Endothelial cell (in vitro differentiated cells): ENCODE measurements at regions not wholly inside any gene's neighbourhood (a gene's known extent, or its start where the extent isn't known, plus 50 kb on each side); places are given as distances from the start of the nearest gene placed in this dataset.

Experiments
- DNase-seq: peaks from one replicate; pipeline ENCODE4 v3.0.0; 2021; ENCODE audit warnings: low spot score
- H3K27ac Mint-ChIP-seq: one replicate; pipeline ENCODE4 v1.8.0; 2021; ENCODE audit warnings: mixed read lengths, inconsistent platforms; ENCODE audit not compliant: unreplicated experiment
- H3K27me3 Mint-ChIP-seq: one replicate; pipeline ENCODE4 v1.8.0; 2021; ENCODE audit warnings: mild to moderate bottlenecking, moderate library complexity, mixed read lengths, inconsistent platforms; ENCODE audit not compliant: unreplicated experiment
- H3K36me3 Mint-ChIP-seq: one replicate; pipeline ENCODE4 v1.8.0; 2021; ENCODE audit warnings: mild to moderate bottlenecking, low read depth, mixed read lengths, inconsistent platforms; ENCODE audit not compliant: unreplicated experiment
- H3K4me1 Mint-ChIP-seq: one replicate; pipeline ENCODE4 v1.8.0; 2021; ENCODE audit warnings: mild to moderate bottlenecking, mixed read lengths, inconsistent platforms; ENCODE audit not compliant: unreplicated experiment
- H3K4me3 Mint-ChIP-seq: one replicate; pipeline ENCODE4 v1.8.0; 2021; ENCODE audit warnings: mild to moderate bottlenecking, mixed read lengths, inconsistent platforms; ENCODE audit not compliant: unreplicated experiment
- H3K9me3 Mint-ChIP-seq: one replicate; pipeline ENCODE4 v1.8.0; 2021; ENCODE audit warnings: mixed read lengths, inconsistent platforms; ENCODE audit not compliant: unreplicated experiment
- TF ChIP-seq, protein P1 (sequence below): fragments of 200-600 bp; sonication (generic); IDR thresholded peaks from one replicate; pipeline ENCODE4 v1.5.0; 2021; ENCODE audit warnings: antibody characterized with exemption; ENCODE audit not compliant: unreplicated experiment

DNA sequence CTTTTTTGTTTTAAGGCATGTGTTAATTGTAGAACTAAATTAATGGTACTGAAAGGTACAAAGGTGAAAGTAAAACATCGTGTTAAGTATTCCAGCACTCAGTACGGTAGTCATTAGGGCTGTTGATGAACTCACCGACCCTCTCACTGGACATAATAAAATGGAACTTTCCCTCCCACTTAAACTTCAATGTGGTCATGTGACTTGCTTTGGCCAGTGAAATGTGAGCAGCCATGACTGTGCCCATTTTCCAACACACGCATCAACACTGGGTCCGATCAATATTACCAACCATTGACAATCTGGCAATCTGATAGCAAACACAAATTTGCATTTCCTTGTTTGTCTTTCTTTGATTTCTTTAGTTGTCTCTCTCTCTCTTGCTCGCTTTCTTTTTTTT, 125.1 kb downstream of the SPP2 start:
- Mint-ChIP-seq H3K36me3 (no peaks in the 10 kb centered on the region), H3K27me3 (peaks cover 2% of the 10 kb centered on the region), H3K4me1 (peaks cover 9% of the 10 kb centered on the region), H3K4me3 (no peak overlapping the region), H3K27ac (no peak overlapping the region), H3K9me3 (no peaks in the 10 kb centered on the region)
- TF ChIP-seq, protein P1, sequence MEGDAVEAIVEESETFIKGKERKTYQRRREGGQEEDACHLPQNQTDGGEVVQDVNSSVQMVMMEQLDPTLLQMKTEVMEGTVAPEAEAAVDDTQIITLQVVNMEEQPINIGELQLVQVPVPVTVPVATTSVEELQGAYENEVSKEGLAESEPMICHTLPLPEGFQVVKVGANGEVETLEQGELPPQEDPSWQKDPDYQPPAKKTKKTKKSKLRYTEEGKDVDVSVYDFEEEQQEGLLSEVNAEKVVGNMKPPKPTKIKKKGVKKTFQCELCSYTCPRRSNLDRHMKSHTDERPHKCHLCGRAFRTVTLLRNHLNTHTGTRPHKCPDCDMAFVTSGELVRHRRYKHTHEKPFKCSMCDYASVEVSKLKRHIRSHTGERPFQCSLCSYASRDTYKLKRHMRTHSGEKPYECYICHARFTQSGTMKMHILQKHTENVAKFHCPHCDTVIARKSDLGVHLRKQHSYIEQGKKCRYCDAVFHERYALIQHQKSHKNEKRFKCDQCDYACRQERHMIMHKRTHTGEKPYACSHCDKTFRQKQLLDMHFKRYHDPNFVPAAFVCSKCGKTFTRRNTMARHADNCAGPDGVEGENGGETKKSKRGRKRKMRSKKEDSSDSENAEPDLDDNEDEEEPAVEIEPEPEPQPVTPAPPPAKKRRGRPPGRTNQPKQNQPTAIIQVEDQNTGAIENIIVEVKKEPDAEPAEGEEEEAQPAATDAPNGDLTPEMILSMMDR = no peak
- DNase-seq = no peak

GRCh38 chr2:234174742-234175141, 124.2 kb downstream of the SPP2 start:
- Mint-ChIP-seq H3K27ac (no peak overlapping the region), H3K4me1 (peaks cover 9% of the 10 kb centered on the region), H3K4me3 (no peak overlapping the region), H3K9me3 (no peaks in the 10 kb centered on the region), H3K27me3 (peaks cover 2% of the 10 kb centered on the region), H3K36me3 (no peaks in the 10 kb centered on the region)
- TF ChIP-seq, protein P1 = no peak
- DNase-seq = no peak

DNA sequence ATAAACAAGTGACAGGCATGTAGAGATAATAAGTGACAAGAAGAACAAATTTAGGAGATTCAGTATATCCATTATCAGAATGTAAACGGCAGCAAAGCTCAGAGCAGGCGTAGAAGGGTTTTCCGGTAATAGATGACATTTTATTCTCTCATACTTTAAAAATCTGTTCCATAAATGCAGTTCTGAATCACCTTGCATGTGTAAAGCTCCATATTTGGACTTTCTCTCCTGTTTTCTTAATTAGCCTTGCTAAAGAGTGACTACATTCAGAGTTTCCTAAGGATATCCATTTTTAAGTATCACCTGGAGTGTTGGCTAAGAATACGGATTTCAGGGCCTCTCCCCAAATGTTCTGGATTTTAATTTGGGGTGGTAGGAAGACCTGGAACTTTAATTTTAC, 122.0 kb downstream of the SPP2 start:
- no peak overlapping the region for H3K27ac Mint-ChIP-seq
- TF ChIP-seq, protein P1 = no peak
- H3K27me3 Mint-ChIP-seq = peaks cover 2% of the 10 kb centered on the region
- DNase-seq = no peak
- H3K4me1 Mint-ChIP-seq = peaks cover 3% of the 10 kb centered on the region
- H3K9me3 Mint-ChIP-seq = no peaks in the 10 kb centered on the region
- H3K36me3 Mint-ChIP-seq = no peaks in the 10 kb centered on the region
- H3K4me3 Mint-ChIP-seq = no peak overlapping the region

GRCh38 chr2:234172066-234172465, 121.6 kb downstream of the SPP2 start:
- Mint-ChIP-seq H3K4me1 (peaks cover 3% of the 10 kb centered on the region), H3K27ac (no peak overlapping the region), H3K27me3 (peaks cover 2% of the 10 kb centered on the region), H3K36me3 (no peaks in the 10 kb centered on the region), H3K9me3 (no peaks in the 10 kb centered on the region), H3K4me3 (no peak overlapping the region)
- TF ChIP-seq, protein P1 = no peak
- DNase-seq = no peak

DNA sequence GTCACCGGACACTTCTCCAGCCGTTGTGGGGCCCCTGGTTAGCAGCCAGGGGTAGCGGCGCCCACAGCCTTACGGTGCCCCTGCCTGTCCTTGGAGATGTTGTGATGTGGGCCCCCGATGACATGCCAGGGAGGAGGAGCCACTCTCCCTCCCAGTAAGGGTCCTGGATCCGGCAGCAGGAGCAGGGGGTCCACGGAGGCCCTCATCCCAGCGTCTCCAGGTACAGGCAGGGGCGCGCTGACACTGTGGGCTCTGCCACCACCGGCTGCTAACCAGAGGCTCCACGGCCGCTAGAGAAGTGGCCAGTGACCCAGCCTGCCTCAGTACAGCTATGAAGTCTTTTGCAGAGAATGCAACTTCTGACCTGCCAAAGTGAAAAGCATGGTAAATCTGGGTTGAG, 121.2 kb downstream of the SPP2 start:
- H3K4me3 Mint-ChIP-seq = no peak overlapping the region
- H3K27ac Mint-ChIP-seq = no peak overlapping the region
- DNase-seq = no peak
- no peaks in the 10 kb centered on the region for H3K9me3 Mint-ChIP-seq
- H3K36me3 Mint-ChIP-seq = no peaks in the 10 kb centered on the region
- H3K27me3 Mint-ChIP-seq = peaks cover 2% of the 10 kb centered on the region
- peaks cover 3% of the 10 kb centered on the region for H3K4me1 Mint-ChIP-seq
- TF ChIP-seq, protein P1 = no peak
